IMR-90 (cell line): ENCODE measurements at regions not wholly inside any gene's neighbourhood (a gene's known extent, or its start where the extent isn't known, plus 50 kb on each side); places are given as distances from the start of the nearest gene placed in this dataset.

Experiments
- ATAC-seq: fragments of 200-7000 bp; cut with Tn5 transposase; 2 replicates; pipeline ENCODE4 v1.9.1; 2020; ENCODE audit warnings: low read depth, mild to moderate bottlenecking, moderate library complexity
- BruUV-seq: library from RNA; stranded (reverse); fragments of 400-500 nt; replicated peaks from 2 replicates; lab custom pipeline; 2021; lab: Mats Ljungman, UMichigan
- CTCF ChIA-PET: fragments of 300-600 bp; formaldehyde crosslinking; extraction: SDS; loops from one replicate; lab custom pipeline; 2021; ENCODE audit warnings: antibody characterized with exemption; lab: Yijun Ruan, JAX
- POLR2A ChIA-PET: fragments of 300-600 bp; sonication (Branson Sonifier 250); formaldehyde crosslinking; loops from one replicate; lab custom pipeline; 2022; ENCODE audit warnings: antibody characterized with exemption; ENCODE audit not compliant: unreplicated experiment; lab: Charles Lee
- DNase-seq: peaks from one replicate; pipeline ENCODE4 v3.0.0; 2013
- H2AFZ ChIP-seq: replicated peaks from 2 replicates; pipeline ENCODE3; 2013; ENCODE audit warnings: low read length, mild to moderate bottlenecking; ENCODE audit not compliant: poor library complexity
- H2AK5ac ChIP-seq: 2 replicates; pipeline ENCODE4 v1.6.1; 2013; ENCODE audit warnings: low read depth, low read length, inconsistent platforms
- H2AK9ac ChIP-seq: replicated peaks from 2 replicates; pipeline ENCODE3; 2013; ENCODE audit warnings: mild to moderate bottlenecking, low read depth, low read length, moderate library complexity; ENCODE audit not compliant: poor library complexity
- H2BK120ac ChIP-seq: 2 replicates; pipeline ENCODE4 v1.6.1; 2013; ENCODE audit warnings: low read depth, low read length, inconsistent platforms
- H2BK15ac ChIP-seq: 3 replicates; pipeline ENCODE4 v1.6.1; 2013; ENCODE audit warnings: low read depth, low read length, inconsistent platforms
- H2BK20ac ChIP-seq: 2 replicates; pipeline ENCODE4 v1.6.1; 2013; ENCODE audit warnings: low read depth, mild to moderate bottlenecking, inconsistent platforms, low read length, moderate library complexity
- H2BK5ac ChIP-seq: 2 replicates; pipeline ENCODE4 v1.6.1; 2013; ENCODE audit warnings: mild to moderate bottlenecking, low read depth, low read length, inconsistent platforms; ENCODE audit not compliant: poor library complexity, severe bottlenecking
- H3K14ac ChIP-seq: replicated peaks from 2 replicates; pipeline ENCODE4 v1.6.1; 2013; ENCODE audit warnings: low read depth, low read length, inconsistent platforms
- H3K18ac ChIP-seq: 2 replicates; pipeline ENCODE4 v1.6.1; 2013; ENCODE audit warnings: low read depth, low read length, control low read depth
- H3K23ac ChIP-seq: 2 replicates; pipeline ENCODE4 v1.6.1; 2013; ENCODE audit warnings: low read depth, low read length, inconsistent platforms
- H3K27ac ChIP-seq: 2 replicates; pipeline ENCODE4 v1.5.1; 2013; ENCODE audit warnings: mild to moderate bottlenecking, control low read depth, low read length; ENCODE audit not compliant: insufficient read depth
- H3K27me3 ChIP-seq: 2 replicates; pipeline ENCODE4 v1.6.1; 2013; ENCODE audit warnings: low read length; ENCODE audit not compliant: control insufficient read depth, insufficient read depth
- H3K36me3 ChIP-seq: 2 replicates; pipeline ENCODE4 v1.6.1; 2013; ENCODE audit warnings: low read length, mixed read lengths; ENCODE audit not compliant: control insufficient read depth, insufficient read depth
- H3K4ac ChIP-seq: 2 replicates; pipeline ENCODE4 v1.6.1; 2013; ENCODE audit warnings: low read depth, low read length, inconsistent platforms
- H3K4me1 ChIP-seq: 2 replicates; pipeline ENCODE4 v1.6.1; 2013; ENCODE audit warnings: low read length, mixed read lengths; ENCODE audit not compliant: control insufficient read depth, insufficient read depth
- H3K4me2 ChIP-seq: 2 replicates; pipeline ENCODE4 v1.6.1; 2013; ENCODE audit warnings: low read depth, mild to moderate bottlenecking, control low read depth, low read length, moderate library complexity
- H3K4me3 ChIP-seq: 2 replicates; pipeline ENCODE4 v1.5.1; 2013; ENCODE audit warnings: low read depth, mild to moderate bottlenecking, control low read depth, low read length, moderate library complexity; ENCODE audit not compliant: insufficient read depth
- H3K56ac ChIP-seq: 2 replicates; pipeline ENCODE4 v1.6.1; 2013; ENCODE audit warnings: low read length, inconsistent platforms; ENCODE audit not compliant: insufficient read depth; ENCODE audit errors: extremely low read depth
- H3K79me1 ChIP-seq, 2 experiments: 2 replicates each; pipeline ENCODE4 v1.6.1; 2013; ENCODE audit warnings: low read length in 2 of 2, inconsistent platforms in 1 of 2, low read depth in 1 of 2
- H3K9ac ChIP-seq: 2 replicates; pipeline ENCODE4 v1.6.1; 2013; ENCODE audit warnings: low read depth, low read length, control low read depth
- H3K9me1 ChIP-seq: 2 replicates; pipeline ENCODE4 v1.6.1; 2013; ENCODE audit warnings: low read length, inconsistent platforms; ENCODE audit not compliant: insufficient read depth
- H3K9me3 ChIP-seq: 2 replicates; pipeline ENCODE4 v1.6.1; 2013; ENCODE audit warnings: low read length; ENCODE audit not compliant: control insufficient read depth, insufficient read depth
- H4K20me1 ChIP-seq: 2 replicates; pipeline ENCODE4 v1.6.1; 2013; ENCODE audit warnings: low read length, inconsistent platforms; ENCODE audit not compliant: insufficient read depth
- H4K5ac ChIP-seq: 2 replicates; pipeline ENCODE4 v1.6.1; 2013; ENCODE audit warnings: mild to moderate bottlenecking, low read depth, low read length, control low read depth
- H4K8ac ChIP-seq, 2 experiments: 2 replicates each; pipeline ENCODE4 v1.6.1; 2013; ENCODE audit warnings: low read depth in 2 of 2, low read length in 2 of 2, control low read depth in 1 of 2, inconsistent platforms in 1 of 2
- H4K91ac ChIP-seq: 2 replicates; pipeline ENCODE4 v1.6.1; 2013; ENCODE audit warnings: low read depth, low read length, inconsistent platforms; ENCODE audit not compliant: insufficient read depth
- BHLHE40 ChIP-seq: fragments of 150-350 bp; IDR thresholded peaks from 2 replicates; pipeline ENCODE4 v1.6.1; 2016; ENCODE audit warnings: mild to moderate bottlenecking, low read depth, low read length
- CEBPB ChIP-seq: IDR thresholded peaks from 2 replicates; pipeline ENCODE4 v1.6.1; 2012; ENCODE audit warnings: low read depth, low read length, improper control_type of control experiment
- CHD1 ChIP-seq: IDR thresholded peaks from 2 replicates; pipeline ENCODE4 v1.6.1; 2012; ENCODE audit warnings: low read depth, low read length, improper control_type of control experiment
- FOS ChIP-seq: fragments of 150-350 bp; IDR thresholded peaks from 2 replicates; pipeline ENCODE4 v1.6.1; 2016; ENCODE audit warnings: low read depth, low read length
- MAFK ChIP-seq: IDR thresholded peaks from 2 replicates; pipeline ENCODE4 v1.6.1; 2012; ENCODE audit warnings: low read depth, low read length, improper control_type of control experiment
- MAZ ChIP-seq: IDR thresholded peaks from 2 replicates; pipeline ENCODE4 v1.6.1; 2012; ENCODE audit warnings: low read depth, mild to moderate bottlenecking, low read length, improper control_type of control experiment, moderate library complexity, borderline replicate concordance
- MXI1 ChIP-seq: IDR thresholded peaks from 2 replicates; pipeline ENCODE4 v1.6.1; 2012; ENCODE audit warnings: low read depth, mild to moderate bottlenecking, low read length, moderate library complexity, borderline replicate concordance
- NFE2L2 ChIP-seq: fragments of 150-350 bp; IDR thresholded peaks from 2 replicates; pipeline ENCODE4 v1.6.1; 2016; ENCODE audit warnings: low read depth, mild to moderate bottlenecking, low read length
- POLR2A ChIP-seq: IDR thresholded peaks from 2 replicates; pipeline ENCODE4 v1.6.1; 2012; ENCODE audit warnings: mild to moderate bottlenecking, low read depth, low read length
- RAD21 ChIP-seq: IDR thresholded peaks from 2 replicates; pipeline ENCODE4 v1.6.1; 2012; ENCODE audit warnings: low read length, improper control_type of control experiment
- RCOR1 ChIP-seq: IDR thresholded peaks from 2 replicates; pipeline ENCODE4 v1.6.1; 2012; ENCODE audit warnings: mild to moderate bottlenecking, low read length, improper control_type of control experiment; ENCODE audit not compliant: insufficient replicate concordance
- RFX5 ChIP-seq: IDR thresholded peaks from 2 replicates; pipeline ENCODE4 v1.8.0; 2012; ENCODE audit warnings: low read depth, mild to moderate bottlenecking, low read length, moderate library complexity
- SMC3 ChIP-seq: fragments of 150-350 bp; IDR thresholded peaks from 2 replicates; pipeline ENCODE4 v1.6.1; 2016; ENCODE audit warnings: low read depth, mild to moderate bottlenecking, antibody characterized with exemption, low read length, moderate library complexity
- WGBS, 2 experiments: methylation state at CpG; one replicate each; pipeline versions ENCODE4 v1.1.5 to v1.1.7; 2013; ENCODE audit warnings: missing lambda C conversion rate in 2 of 2; ENCODE audit not compliant: insufficient read length in 1 of 2; ENCODE audit errors: extremely low coverage in 2 of 2; 5-methylcytosine and 5-hydroxymethylcytosine counted together
- dilution Hi-C: fragments of 300-500 bp; cut with HindIII; formaldehyde crosslinking; loops from one replicate; pipeline ENCODE4 v1.14.3; 2018; ENCODE audit warnings: low sequenced_read_pairs; ENCODE audit not compliant: unreplicated experiment
- in situ Hi-C: fragments of 300-500 bp; cut with MboI; formaldehyde crosslinking; loops from 3 replicates; pipeline ENCODE4 v1.14.3; 2019; ENCODE audit warnings: low sequenced_read_pairs, inconsistent platforms, mixed read lengths
- intact Hi-C: fragments of 100-400 bp; cut with micrococcal nuclease; formaldehyde crosslinking; loops from 2 replicates; pipeline ENCODE4 v1.10.0; 2022
- TF ChIP-seq, protein P1 (sequence below): fragments of 150-350 bp; IDR thresholded peaks from 2 replicates; pipeline ENCODE4 v1.6.1; 2017; ENCODE audit warnings: mild to moderate bottlenecking, antibody characterized with exemption, low read length, low read depth
- TF ChIP-seq, protein P2 (sequence below): fragments of 150-350 bp; IDR thresholded peaks from 2 replicates; pipeline ENCODE4 v1.6.1; 2016; ENCODE audit warnings: low read depth, mild to moderate bottlenecking, low read length, moderate library complexity, borderline replicate concordance
- TF ChIP-seq, protein P3 (sequence below): conservative IDR thresholded peaks from 2 replicates; pipeline ENCODE4 v1.5.1; 2012; ENCODE audit warnings: mild to moderate bottlenecking, low read depth, low read length, improper control_type of control experiment

DNA sequence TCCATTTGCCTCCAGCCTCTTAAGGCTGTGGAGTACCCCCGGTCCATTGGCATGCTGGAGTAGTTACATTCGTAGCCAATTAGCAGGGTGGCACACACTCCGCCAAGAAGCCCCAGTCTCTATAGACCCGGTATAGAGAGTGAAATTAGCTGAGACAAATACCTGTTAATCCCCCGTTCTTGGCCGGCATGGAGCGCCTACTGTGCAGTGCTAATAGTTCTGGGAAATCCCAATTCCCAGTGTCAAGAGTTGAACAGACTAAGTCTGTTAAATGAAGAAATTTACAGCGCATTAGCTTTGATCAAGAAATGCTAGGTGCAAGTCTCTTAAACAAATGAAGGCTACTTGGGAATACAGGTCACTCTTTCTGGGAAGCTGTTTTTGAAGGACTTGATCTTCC, 127.8 kb upstream of the ARX start:
- Histone ChIP-seq H2BK120ac (no peak overlapping the region), H2AFZ (no peak overlapping the region), H3K56ac (no peak overlapping the region), H3K79me1 (no peaks in the 10 kb centered on the region), H3K27ac (no peak overlapping the region), H2AK9ac (no peak overlapping the region), H3K4me2 (no peak overlapping the region), H3K27me3 (0 out of 2 replicates have a peak, but pooled peaks cover 2% of the 10 kb centered on the region), H4K8ac (no peak overlapping the region), H3K23ac (no peak overlapping the region), H4K20me1 (no peaks in the 10 kb centered on the region), H3K18ac (no peak overlapping the region), H3K36me3 (no peaks in the 10 kb centered on the region), H3K4ac (no peak overlapping the region), H3K14ac (no peak overlapping the region), H3K4me3 (no peak overlapping the region), H2BK5ac (no peak overlapping the region), H2BK15ac (no peak overlapping the region), H3K9ac (no peak overlapping the region), H3K9me3 (no peaks in the 10 kb centered on the region), H3K4me1 (no peaks in the 10 kb centered on the region), H2AK5ac (no peak overlapping the region), H2BK20ac (no peak overlapping the region), H3K9me1 (no peaks in the 10 kb centered on the region), H4K91ac (no peak overlapping the region), H4K5ac (no peak overlapping the region)
- CTCF ChIA-PET, result interaction anchor here (0.7 to 3.2 kb wide), 3 partner anchors 16 to 391 kb away, joined by 4 to 14 read pairs (median 9); no protein-coding TSS in a partner anchor
- TF ChIP-seq RCOR1 (no peak), CEBPB (no peak), CHD1 (no peak), SMC3 (no peak), POLR2A (no peak), RAD21 (no peak), MAFK (no peak), BHLHE40 (no peak), MXI1 (no peak), RFX5 (no peak), NFE2L2 (no peak), MAZ (no peak), FOS (no peak)
- TF ChIP-seq, protein P1, sequence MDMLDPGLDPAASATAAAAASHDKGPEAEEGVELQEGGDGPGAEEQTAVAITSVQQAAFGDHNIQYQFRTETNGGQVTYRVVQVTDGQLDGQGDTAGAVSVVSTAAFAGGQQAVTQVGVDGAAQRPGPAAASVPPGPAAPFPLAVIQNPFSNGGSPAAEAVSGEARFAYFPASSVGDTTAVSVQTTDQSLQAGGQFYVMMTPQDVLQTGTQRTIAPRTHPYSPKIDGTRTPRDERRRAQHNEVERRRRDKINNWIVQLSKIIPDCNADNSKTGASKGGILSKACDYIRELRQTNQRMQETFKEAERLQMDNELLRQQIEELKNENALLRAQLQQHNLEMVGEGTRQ, result no peak
- TF ChIP-seq, protein P2, sequence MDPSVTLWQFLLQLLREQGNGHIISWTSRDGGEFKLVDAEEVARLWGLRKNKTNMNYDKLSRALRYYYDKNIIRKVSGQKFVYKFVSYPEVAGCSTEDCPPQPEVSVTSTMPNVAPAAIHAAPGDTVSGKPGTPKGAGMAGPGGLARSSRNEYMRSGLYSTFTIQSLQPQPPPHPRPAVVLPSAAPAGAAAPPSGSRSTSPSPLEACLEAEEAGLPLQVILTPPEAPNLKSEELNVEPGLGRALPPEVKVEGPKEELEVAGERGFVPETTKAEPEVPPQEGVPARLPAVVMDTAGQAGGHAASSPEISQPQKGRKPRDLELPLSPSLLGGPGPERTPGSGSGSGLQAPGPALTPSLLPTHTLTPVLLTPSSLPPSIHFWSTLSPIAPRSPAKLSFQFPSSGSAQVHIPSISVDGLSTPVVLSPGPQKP, result no peak
- TF ChIP-seq, protein P3, sequence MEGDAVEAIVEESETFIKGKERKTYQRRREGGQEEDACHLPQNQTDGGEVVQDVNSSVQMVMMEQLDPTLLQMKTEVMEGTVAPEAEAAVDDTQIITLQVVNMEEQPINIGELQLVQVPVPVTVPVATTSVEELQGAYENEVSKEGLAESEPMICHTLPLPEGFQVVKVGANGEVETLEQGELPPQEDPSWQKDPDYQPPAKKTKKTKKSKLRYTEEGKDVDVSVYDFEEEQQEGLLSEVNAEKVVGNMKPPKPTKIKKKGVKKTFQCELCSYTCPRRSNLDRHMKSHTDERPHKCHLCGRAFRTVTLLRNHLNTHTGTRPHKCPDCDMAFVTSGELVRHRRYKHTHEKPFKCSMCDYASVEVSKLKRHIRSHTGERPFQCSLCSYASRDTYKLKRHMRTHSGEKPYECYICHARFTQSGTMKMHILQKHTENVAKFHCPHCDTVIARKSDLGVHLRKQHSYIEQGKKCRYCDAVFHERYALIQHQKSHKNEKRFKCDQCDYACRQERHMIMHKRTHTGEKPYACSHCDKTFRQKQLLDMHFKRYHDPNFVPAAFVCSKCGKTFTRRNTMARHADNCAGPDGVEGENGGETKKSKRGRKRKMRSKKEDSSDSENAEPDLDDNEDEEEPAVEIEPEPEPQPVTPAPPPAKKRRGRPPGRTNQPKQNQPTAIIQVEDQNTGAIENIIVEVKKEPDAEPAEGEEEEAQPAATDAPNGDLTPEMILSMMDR, result no peak
- dilution Hi-C loops, result loop anchor here (10.0 kb wide), 1 partner anchor 389 kb away; no protein-coding TSS in a partner anchor
- POLR2A ChIA-PET, result no interaction called here
- intact Hi-C loops, result loop anchor here (10.0 kb wide), 1 partner anchor 109 kb away; no protein-coding TSS in a partner anchor
- no peak for DNase-seq
- no CpG with 5 or more reads among the region's 8 CpGs for WGBS, 2 experiments
- BruUV-seq, result no TSS peak
- in situ Hi-C loops, result loop anchor here (5.0 to 25.0 kb wide), 4 partner anchors 306 to 889 kb away; no protein-coding TSS in a partner anchor
- no peak for ATAC-seq
